ENCODE measurements at regions not wholly inside any gene's neighbourhood (a gene's known extent, or its start where the extent isn't known, plus 50 kb on each side); places are given as distances from the start of the nearest gene placed in this dataset.

DNA sequence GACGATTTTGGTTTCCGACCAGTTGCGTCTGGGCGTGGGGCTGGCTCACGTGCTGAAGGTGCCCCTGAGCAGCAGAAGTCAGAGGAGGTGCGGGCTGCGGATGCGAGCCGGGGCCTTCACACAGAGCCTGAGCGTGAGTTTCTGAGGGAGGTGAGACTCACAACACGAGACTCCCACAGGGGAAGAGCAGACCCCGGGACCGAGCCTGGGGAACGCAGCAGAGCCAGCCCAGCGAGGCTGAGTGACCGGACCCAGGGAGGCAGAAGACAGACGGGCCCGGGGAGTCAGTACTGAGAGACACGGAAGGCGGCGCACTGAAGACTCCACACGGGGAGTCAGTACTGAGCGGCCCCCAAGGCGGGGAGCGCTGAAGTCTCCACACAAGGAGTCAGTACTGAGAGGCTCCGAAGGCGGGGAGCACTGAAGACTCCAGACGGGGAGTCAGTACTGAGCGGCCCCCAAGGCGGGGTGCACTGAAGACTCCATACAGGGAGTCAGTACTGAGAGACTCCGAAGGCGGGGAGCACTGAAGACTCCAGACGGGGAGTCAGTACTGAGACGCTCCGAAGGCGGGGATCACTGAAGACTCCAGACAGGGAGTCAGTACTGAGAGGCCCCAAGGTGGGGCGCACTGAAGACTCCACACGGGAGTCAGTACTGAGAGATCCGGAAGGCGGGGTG, 77.8 kb downstream of the DLL1 start:
- DNase-seq (ENCODE audit: low spot score), result no peak
- CTCF ChIA-PET, result no interaction called here
- H3K27ac ChIP-seq, result no peak overlapping the region
- TF ChIP-seq, protein P1, sequence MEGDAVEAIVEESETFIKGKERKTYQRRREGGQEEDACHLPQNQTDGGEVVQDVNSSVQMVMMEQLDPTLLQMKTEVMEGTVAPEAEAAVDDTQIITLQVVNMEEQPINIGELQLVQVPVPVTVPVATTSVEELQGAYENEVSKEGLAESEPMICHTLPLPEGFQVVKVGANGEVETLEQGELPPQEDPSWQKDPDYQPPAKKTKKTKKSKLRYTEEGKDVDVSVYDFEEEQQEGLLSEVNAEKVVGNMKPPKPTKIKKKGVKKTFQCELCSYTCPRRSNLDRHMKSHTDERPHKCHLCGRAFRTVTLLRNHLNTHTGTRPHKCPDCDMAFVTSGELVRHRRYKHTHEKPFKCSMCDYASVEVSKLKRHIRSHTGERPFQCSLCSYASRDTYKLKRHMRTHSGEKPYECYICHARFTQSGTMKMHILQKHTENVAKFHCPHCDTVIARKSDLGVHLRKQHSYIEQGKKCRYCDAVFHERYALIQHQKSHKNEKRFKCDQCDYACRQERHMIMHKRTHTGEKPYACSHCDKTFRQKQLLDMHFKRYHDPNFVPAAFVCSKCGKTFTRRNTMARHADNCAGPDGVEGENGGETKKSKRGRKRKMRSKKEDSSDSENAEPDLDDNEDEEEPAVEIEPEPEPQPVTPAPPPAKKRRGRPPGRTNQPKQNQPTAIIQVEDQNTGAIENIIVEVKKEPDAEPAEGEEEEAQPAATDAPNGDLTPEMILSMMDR (conservative IDR thresholded peaks at IDR 0.05; ENCODE audit: low read depth), result no peak
- POLR2A ChIA-PET (ENCODE audit: low non-redundant PET), result no interaction called here

DNA sequence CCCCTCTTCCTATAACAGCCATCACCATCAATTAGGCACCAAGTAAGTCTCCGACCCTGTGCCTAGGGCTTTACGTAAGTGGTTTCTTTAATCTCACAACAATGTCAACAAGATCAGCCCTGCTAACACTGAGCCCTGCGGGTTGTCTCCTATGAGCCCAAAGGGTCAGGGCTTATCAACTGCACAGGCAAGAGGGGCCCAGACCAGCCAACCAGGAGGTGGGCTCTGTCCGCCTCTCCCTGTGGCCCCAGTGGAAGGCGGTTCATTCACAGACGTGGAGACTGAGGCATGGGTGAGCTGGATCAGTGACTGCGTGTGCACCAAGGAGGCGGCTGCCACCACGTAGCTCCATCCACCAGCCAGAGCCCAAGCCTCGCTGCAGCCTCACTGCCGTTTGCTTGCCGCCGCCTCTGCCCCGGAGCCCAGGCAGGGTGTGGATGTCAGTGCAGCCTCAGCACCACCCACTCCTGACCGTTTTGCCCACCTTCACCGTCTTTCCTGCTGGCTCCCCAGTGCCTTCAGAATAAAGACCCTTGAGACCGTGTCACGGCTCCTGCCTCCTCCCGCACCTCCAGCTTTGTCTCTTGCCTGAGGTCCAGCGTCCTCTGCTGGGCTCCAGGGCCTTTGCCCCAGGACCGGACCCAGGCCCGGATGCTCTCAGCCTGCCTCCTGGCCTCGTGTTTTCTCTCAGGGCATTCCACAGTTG, 78.7 kb downstream of the DLL1 start:
- ChIA-PET CTCF (no interaction called here), POLR2A (ENCODE audit: low non-redundant PET) (no interaction called here)
- DNase-seq (ENCODE audit: low spot score), result no peak
- no peak overlapping the region for H3K27ac ChIP-seq
- TF ChIP-seq, protein P1 (conservative IDR thresholded peaks at IDR 0.05; ENCODE audit: low read depth), result no peak

DNA sequence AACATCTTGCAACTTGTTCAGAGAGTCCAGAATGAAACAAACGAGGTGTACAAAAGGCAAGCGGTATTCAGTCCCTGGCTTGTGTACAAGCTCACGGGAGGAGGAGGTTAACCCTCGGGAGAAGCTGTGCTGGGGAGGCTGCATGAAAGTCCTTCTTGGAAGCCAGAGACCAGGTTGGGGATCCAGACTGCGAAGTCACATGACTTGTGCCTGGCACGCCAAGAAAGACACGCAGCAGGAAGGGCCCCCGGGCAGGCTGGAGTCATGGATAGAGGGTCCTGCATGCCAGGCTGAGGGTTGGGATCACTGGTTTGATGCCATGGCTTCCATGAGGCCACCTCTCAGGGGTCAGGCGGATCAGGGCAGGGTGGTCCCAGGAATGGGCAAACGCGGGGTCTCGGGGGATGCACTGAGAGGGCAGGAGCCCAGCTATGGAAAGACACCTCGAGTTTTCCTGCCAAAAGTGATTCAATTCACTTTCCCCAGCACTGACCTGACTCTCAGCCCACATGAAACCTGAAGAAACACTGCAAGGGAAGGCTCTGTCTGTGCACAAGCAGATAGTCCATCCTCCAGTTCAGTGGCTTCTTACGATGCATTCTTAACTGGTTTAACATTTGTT, 79.4 kb downstream of the DLL1 start:
- DNase-seq (ENCODE audit: low spot score), result no peak
- TF ChIP-seq, protein P1 (conservative IDR thresholded peaks at IDR 0.05; ENCODE audit: low read depth), result no peak

DNA sequence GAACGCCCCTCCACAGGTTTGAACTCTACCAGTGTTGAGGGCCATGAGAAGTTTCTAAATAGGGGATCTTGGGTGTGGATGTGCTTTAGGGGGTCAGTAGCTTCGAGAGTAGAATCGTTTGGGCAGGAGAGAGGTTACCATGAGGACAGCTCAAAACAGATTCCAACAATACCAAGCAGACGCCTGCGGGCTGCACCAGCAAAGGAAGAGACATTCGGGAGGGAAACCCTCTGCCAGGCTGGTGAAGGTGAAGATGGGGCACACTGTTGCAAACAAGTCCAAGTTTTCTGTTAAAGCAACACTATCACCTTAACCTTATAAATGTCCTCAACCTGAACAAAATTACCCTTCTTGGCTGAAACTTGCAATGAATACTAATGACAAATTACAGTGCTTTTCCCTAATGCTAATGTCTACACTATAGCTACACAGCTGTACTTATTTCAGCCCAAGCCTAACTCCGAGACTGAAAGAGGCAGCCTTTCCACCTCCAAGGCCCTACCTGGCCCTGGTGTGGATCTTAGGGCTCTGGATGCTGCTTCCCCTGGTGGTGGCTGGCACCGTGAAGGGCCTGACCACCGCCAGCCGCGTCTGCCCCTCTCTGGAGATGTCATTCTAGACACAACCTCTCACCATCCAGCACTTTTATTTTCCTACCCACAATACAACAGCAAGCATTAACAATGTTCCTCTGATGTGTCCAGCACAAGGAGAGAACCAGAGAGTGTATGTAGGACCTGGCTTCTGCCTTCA, 80.1 kb downstream of the DLL1 start:
- ChIA-PET POLR2A (ENCODE audit: low non-redundant PET) (no interaction called here), CTCF (interaction anchor here (0.6 to 0.7 kb wide), 2 partner anchors 13 to 37 kb away, joined by 3 read pairs; no protein-coding TSS in a partner anchor)
- TF ChIP-seq, protein P1 (conservative IDR thresholded peaks at IDR 0.05; ENCODE audit: low read depth), result no peak
- DNase-seq (ENCODE audit: low spot score), result no peak
- no peak overlapping the region for H3K27ac ChIP-seq

More for the DNA sequence above, 79.4 kb downstream of the DLL1 start:
- ChIA-PET POLR2A (ENCODE audit: low non-redundant PET) (no interaction called here), CTCF (interaction anchor here (0.6 to 0.7 kb wide), 2 partner anchors 13 to 38 kb away, joined by 3 read pairs; no protein-coding TSS in a partner anchor)
- no peak overlapping the region for H3K27ac ChIP-seq

DNA sequence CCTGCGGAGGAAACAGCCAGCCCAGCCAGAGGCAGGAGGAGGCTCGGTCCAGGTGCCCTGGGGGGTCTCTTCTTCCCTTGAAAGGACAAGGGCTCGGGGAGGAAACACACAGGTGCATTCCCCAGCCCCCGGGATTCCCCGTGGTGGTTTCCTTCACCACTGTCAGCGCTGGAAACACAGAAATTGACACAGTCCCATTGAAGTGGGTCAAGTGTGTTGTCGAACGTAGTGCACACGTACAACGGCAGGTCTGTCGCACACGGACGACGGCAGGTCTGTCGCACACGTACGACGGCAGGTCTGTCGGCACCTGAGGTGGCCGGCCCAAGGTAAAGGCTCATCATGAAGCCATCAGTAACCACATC, 80.9 kb downstream of the DLL1 start:
- ChIA-PET CTCF (no interaction called here), POLR2A (ENCODE audit: low non-redundant PET) (no interaction called here)
- H3K27ac ChIP-seq, result no peak overlapping the region
- TF ChIP-seq, protein P1 (conservative IDR thresholded peaks at IDR 0.05; ENCODE audit: low read depth), result no peak
- DNase-seq (ENCODE audit: low spot score), result no peak

Measured in RWPE1 (cell line).